HG02973 (cell line): ENCODE measurements at regions not wholly inside any gene's neighbourhood (a gene's known extent, or its start where the extent isn't known, plus 50 kb on each side); places are given as distances from the start of the nearest gene placed in this dataset.
"Not testable (repeated sequence)": the region's sequence is repeated elsewhere in the genome, so short reads cannot be mapped to it uniquely, and the experiment has no call there.

Experiments
- ATAC-seq: cut with Tn5 transposase; IDR thresholded peaks from one replicate; pipeline ENCODE4 v1.9.1; 2021; ENCODE audit warnings: moderate library complexity; ENCODE audit not compliant: unreplicated experiment

GRCh38 chr4:169342906-169343564 lies 72.3 kb upstream of the SH3RF1 start:
- ATAC-seq, result no peak

DNA sequence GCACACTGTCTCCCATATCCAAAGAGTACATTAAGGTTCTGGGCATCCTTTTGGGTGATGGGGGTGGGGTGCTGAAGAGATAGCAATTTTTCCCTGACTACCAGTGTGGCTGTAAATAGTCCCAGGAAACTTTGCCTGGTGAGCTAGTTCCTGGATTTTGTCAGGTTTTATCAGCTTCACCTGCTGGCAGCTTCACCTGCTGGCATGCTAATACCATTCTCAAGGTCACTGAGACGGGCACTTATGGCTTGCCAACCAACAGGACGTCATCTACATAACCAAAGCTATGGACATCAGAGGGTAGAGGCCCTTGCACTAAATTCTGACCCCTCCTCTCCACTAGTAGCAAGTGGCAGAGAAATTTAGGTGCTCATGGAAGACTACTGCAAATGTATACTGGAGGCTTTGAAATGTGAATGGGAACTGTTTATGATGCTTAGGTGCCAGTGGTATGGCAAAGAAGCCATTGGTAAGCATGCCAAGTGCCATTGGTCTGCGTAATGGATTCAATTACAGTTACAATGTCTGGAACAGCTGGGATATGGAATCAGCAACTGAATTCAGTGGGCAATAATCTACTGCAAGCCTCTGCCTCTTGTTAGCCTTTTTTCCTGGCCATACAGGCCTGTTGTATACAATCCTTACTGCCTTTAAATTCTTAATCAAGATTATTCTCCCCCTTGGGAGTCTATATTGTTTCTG lies 71.6 kb upstream of the SH3RF1 start:
- ATAC-seq, result no peak

DNA sequence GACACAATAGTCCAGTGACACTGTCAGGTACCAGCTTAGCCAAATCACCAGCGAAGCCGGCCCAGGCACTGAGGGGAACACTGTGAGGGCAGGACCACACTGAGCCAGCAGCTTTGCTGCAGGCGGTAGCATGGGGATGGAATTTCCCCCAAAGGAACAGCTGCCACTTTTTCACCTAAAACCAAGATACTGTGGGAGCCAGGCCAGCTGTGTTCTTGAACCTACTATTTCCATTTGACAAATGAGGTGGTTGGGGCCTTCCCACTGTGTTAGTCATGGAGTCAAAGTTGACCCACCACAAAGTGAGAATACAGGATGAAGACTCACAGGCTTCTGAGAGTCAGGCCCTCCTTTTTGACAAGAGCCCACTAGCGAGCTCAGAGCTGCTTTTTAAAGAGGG lies 70.7 kb upstream of the SH3RF1 start:
- ATAC-seq, result peak; percentile 65

- ATAC-seq, result no peak
Measured at GRCh38 chr4:169340834-169341233, 70.1 kb upstream of the SH3RF1 start.

GRCh38 chr4:169338241-169338640 lies 67.5 kb upstream of the SH3RF1 start:
- ATAC-seq, result no peak

GRCh38 chr4:169337510-169337909 lies 66.8 kb upstream of the SH3RF1 start:
- ATAC-seq, result no peak

DNA sequence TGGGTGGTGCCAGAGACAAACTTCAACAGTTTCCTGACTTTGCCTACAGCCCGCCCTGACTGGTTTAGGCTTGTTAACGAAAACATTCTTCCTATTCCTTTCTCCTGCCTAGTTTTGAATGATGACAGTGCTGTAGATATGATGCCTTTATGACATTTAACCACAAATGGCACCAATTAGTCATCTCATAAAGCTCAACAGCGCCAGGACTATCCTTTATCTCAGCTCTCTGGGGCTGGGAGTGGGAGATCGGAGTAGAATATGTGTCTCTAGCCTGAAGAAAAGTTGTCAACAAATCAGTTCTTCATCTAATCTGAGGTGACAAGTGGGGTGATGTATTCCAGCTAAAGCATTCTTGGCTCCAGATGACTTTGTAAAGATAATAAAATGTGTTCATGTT lies 64.6 kb upstream of the SH3RF1 start:
- ATAC-seq, result no peak

- ATAC-seq, result no peak
Measured at GRCh38 chr4:169334335-169334734, 63.6 kb upstream of the SH3RF1 start.

- no peak for ATAC-seq
Measured at GRCh38 chr4:169333265-169333664, 62.5 kb upstream of the SH3RF1 start.

DNA sequence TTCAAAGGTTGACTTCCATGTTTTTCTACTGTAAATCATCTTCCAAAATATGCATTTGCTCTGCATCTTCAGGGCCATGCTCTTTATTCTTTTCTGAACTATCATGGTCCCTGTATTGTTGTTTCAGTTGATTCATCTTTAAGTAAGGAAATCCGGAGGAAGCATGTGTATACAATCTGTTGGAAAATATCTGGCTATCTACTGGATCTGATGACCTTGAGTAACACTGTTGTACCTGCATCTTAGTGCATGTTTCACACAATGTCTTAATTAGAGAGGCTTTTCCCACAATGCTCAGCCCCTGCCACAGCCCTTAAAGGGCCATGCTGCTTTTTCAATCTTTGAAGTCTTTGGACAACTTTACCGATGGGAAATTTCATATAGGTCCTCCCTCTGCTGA lies 61.8 kb upstream of the SH3RF1 start:
- ATAC-seq, result no peak

DNA sequence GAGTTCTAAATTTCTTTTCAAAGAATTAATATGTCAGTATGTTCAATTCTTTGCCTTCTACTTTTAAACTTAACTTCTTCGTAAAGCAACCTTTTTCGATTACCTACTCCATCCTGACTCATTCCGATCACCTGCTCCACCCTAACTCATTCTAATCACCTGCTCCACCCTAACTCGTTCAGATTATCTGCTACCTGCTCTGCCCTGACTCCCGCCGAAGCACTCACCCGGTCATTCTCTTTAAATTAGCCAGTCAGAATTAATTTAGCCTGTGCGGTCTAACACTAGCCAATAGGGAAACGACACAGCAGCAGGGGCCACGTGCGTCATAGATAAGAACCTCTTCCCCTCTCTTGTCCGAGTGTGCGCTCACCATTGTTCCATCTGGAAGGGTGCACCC lies 60.1 kb upstream of the SH3RF1 start:
- ATAC-seq, result no peak

- ATAC-seq, result no peak
Measured at GRCh38 chr4:169330095-169330494, 59.3 kb upstream of the SH3RF1 start.

DNA sequence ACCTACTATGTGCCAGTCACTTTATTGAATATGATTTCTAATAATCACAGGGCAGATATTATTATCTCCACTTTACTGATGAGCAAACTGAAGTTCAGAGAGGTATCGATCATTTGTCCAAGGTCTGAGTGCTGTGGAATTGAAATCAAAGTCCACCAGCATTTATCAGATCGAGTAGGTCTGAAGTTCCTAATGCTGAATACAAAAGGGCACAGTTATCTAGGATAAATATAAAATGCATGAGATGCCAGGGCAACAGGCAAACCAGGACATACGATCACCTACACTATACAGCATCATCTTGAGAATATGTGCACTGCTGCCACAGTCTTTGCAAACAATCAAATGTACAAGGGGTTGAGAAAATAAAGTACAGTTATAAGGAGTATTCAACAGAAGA lies 57.2 kb upstream of the SH3RF1 start:
- no peak for ATAC-seq

- ATAC-seq, result not testable (repeated sequence)
Measured at GRCh38 chr4:169323925-169324324, 53.2 kb upstream of the SH3RF1 start.

GRCh38 chr4:169322833-169323232 lies 52.1 kb upstream of the SH3RF1 start:
- ATAC-seq, result not testable (repeated sequence)
